AG04449 (cell line): ENCODE measurements at regions not wholly inside any gene's neighbourhood (a gene's known extent, or its start where the extent isn't known, plus 50 kb on each side); places are given as distances from the start of the nearest gene placed in this dataset.

Source experiments
- CTCF ChIA-PET: fragments of 350-600 bp; formaldehyde crosslinking; extraction: SDS; loops from one replicate; lab custom pipeline; 2021; ENCODE audit warnings: antibody characterized with exemption; lab: Yijun Ruan, JAX
- POLR2A ChIA-PET: fragments of 400-600, 350-600 bp; formaldehyde crosslinking; extraction: SDS; loops from one replicate; lab custom pipeline; 2020; ENCODE audit warnings: antibody characterized with exemption, inconsistent platforms; lab: Yijun Ruan, JAX
- DNase-seq: peaks from one replicate; pipeline ENCODE4 v3.0.0-alpha.2; 2010; ENCODE audit warnings: low read depth, low spot score
- H3K4me3 ChIP-seq: 2 replicates; pipeline ENCODE4 v1.5.1; 2011; ENCODE audit warnings: low read depth, mild to moderate bottlenecking, control low read depth, low read length
- CTCF ChIP-seq: IDR thresholded peaks from one replicate; pipeline ENCODE4 v1.5.1; 2011; ENCODE audit warnings: mild to moderate bottlenecking, moderate library complexity, low read length, control low read depth, inconsistent platforms; ENCODE audit not compliant: insufficient read depth; ENCODE audit errors: missing control alignments

DNA sequence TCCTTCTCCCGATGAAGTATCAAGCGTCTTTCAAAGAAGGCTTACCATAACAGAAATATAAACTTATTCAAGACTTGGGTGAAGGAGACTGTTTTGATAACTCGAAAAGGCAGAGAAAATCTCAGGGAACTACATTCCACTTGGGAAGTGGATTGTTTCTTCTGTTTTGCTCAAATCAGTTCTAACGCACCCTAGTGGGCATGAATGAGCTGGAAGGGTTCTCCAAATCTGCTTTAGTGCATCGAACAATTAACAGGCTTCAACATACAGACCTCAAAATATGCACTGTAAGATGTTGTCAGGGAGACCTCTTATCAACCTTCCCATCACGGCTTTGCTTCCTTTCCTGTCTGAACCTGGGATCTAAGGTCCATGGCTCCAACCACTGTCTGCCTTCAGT, 392.5 kb downstream of the CD83 start:
- DNase-seq: no peak
- ChIA-PET POLR2A (no interaction called here), CTCF (interaction anchor here (0.6 to 1.3 kb wide), 2 partner anchors 17 to 188 kb away, joined by 3 read pairs; no protein-coding TSS in a partner anchor)
- H3K4me3 ChIP-seq: no peak overlapping the region
- no peak for TF ChIP-seq CTCF

GRCh38 chr6:14511061-14511586, 393.6 kb downstream of the CD83 start:
- POLR2A ChIA-PET: no interaction called here
- H3K4me3 ChIP-seq: no peak overlapping the region
- CTCF ChIA-PET: interaction anchor here (1.3 kb wide), 1 partner anchor 18 kb away, joined by 3 read pairs; no protein-coding TSS in a partner anchor
- TF ChIP-seq CTCF: no peak
- DNase-seq: no peak

GRCh38 chr6:14512246-14512645, 394.7 kb downstream of the CD83 start:
- ChIA-PET CTCF (no interaction called here), POLR2A (no interaction called here)
- DNase-seq: no peak
- no peak overlapping the region for H3K4me3 ChIP-seq
- TF ChIP-seq CTCF: no peak

DNA sequence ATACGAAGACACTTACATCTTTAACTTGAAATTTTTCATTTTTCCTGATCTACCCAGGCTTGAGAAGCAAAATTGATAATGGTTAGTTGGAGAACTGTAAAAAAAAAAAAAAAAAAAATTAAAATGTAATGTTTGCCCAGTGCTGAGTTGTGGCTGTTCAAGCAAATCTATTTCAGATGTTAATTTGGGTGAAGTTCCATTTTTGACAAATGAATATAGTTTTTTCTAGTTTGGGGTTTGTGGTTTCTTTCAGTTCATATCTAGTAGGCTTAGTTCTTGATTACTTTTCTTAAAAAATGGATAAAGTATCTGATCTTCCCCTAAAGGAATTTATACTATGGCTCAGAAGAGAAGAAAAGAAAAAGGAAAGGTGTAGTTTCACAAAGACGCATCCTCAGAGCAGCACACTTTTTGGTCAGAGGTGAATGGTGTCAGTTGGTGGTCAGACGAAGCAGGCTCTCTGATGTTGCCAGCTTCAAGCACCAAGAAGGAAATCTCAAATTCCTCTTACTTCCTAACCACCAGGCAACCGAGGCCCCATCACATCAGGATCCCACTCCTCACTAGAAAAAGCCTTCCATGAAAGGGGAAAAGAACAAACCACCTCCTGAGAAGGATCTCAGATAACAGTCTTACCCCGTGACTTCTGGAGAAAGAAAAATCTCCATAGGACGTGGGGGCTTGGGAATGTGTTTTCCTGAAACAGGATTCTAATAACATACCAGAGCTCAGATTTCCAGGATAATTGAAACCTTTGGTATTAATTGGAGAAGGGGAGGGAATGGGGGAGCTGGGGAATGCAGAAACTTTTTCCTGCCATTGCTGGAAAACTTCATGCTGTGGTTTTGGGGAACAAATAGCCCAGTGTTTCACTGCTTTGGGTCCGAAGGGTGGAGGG, 396.2 kb downstream of the CD83 start:
- H3K4me3 ChIP-seq: no peak overlapping the region
- TF ChIP-seq CTCF: no peak
- DNase-seq: no peak
- CTCF ChIA-PET: no interaction called here
- POLR2A ChIA-PET: no interaction called here

- no peak for TF ChIP-seq CTCF
Measured at GRCh38 chr6:14516956-14517355, 399.4 kb downstream of the CD83 start.

DNA sequence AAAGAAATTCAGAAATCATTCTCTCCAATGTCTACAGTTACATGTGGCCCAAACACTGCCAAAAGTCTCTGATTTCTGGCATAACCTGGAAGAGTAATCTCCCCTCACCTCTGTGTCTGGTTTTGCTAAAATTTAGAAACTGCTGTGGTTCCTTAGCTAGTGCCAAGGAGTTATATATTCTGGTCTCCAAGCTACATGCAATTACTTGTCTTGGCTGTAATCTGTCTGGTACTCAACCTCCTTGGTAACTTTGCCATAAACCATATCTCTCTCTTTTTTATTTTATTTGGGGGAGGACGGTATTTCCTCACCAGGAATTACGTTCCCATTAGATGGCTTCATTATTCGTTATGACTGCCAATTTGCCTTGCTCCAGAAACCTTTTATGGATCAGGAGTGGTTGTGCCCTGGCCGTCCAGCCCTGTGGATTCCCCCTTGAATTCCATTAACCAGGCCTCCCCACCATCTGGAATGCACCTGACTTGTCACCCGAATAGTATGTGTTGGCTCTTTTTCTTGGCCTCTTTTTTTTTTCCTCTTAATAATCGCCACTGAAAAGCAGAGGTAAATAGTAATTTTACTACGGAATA, 400.0 kb downstream of the CD83 start:
- POLR2A ChIA-PET: no interaction called here
- CTCF ChIA-PET: no interaction called here
- no peak for DNase-seq
- TF ChIP-seq CTCF: no peak
- no peak overlapping the region for H3K4me3 ChIP-seq

More at GRCh38 chr6:14516956-14517355, 399.4 kb downstream of the CD83 start:
- ChIA-PET CTCF (no interaction called here), POLR2A (no interaction called here)
- no peak for DNase-seq
- H3K4me3 ChIP-seq: no peak overlapping the region
